ENCODE measurements at regions not wholly inside any gene's neighbourhood (a gene's known extent, or its start where the extent isn't known, plus 50 kb on each side); places are given as distances from the start of the nearest gene placed in this dataset.

- no peak for DNase-seq
- TF ChIP-seq CTCF (IDR thresholded peaks at IDR 0.05) (no peak), POLR2A (IDR thresholded peaks at IDR 0.05) (no peak)
- Histone ChIP-seq H3K9me3 (no peaks in the 10 kb centered on the region), H3K27me3 (no peaks in the 10 kb centered on the region), H3K4me3 (no peak overlapping the region), H3K36me3 (no peaks in the 10 kb centered on the region), H3K27ac (no peak overlapping the region), H3K4me1 (no peaks in the 10 kb centered on the region)
Measured at GRCh38 chr12:89983622-89984021, 275.0 kb upstream of the ATP2B1 start.

DNA sequence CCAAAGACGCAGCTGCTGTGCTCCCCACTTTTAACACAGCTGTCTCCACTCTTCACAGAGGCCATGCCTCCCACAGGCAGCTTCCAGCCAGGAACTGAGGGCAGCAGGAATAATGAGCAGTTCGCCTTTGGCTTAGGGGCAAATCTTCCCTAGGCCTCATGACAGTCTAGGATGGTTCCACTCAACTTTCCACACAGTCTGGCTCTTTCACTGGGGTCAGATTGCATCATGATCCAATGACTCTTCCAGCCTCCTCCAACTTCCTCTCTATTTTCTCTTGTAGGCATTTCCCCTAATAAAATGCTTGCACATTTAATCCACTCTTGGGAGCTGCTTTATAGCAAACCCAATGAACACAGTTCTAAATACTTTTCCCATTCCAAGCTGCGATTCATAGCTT is 271.6 kb upstream of the ATP2B1 start:
- Histone ChIP-seq H3K9me3 (no peaks in the 10 kb centered on the region), H3K36me3 (no peaks in the 10 kb centered on the region), H3K27me3 (no peaks in the 10 kb centered on the region), H3K4me3 (no peak overlapping the region), H3K4me1 (no peaks in the 10 kb centered on the region), H3K27ac (no peak overlapping the region)
- DNase-seq = no peak
- TF ChIP-seq CTCF (IDR thresholded peaks at IDR 0.05) = no peak
- no peak for TF ChIP-seq POLR2A (IDR thresholded peaks at IDR 0.05)

DNA sequence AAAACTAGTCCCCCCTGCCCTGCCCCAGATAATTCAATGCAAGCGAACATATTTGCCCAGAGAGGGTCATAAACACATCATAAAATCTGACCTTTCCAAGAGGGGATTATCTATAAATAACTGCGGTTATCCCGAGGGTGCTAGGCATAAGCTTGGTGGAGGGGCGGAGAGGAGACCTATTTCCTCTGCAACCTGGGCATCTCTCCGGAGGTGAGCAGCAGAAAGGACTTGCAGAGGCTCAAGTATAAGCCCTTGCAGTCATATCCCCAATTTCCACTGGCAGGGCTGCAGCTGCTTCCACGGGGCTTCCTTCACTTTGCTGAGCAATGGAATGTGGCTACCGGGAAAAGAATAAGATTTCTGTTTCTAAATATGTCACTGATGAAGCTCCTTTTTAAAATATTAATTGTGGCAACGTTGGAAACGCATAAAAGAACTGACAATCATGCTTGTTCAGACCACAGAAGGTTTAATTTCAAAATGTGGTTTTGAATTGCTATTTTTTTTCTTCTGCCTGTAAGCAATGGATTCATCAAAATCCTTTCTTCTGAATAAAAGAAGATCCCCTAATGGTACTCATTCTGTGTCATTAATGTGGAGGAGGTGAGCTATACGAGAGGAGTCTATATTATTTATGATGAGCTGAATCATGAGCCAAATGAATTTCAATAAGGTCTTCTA is 268.9 kb upstream of the ATP2B1 start:
- Histone ChIP-seq H3K4me1 (no peaks in the 10 kb centered on the region), H3K36me3 (no peaks in the 10 kb centered on the region), H3K9me3 (no peaks in the 10 kb centered on the region), H3K27ac (no peak overlapping the region), H3K27me3 (no peaks in the 10 kb centered on the region), H3K4me3 (no peak overlapping the region)
- TF ChIP-seq CTCF (IDR thresholded peaks at IDR 0.05) (no peak), POLR2A (IDR thresholded peaks at IDR 0.05) (no peak)
- no peak for DNase-seq

- DNase-seq = no peak
- Histone ChIP-seq H3K4me3 (no peak overlapping the region), H3K36me3 (no peaks in the 10 kb centered on the region), H3K27ac (no peak overlapping the region), H3K9me3 (no peaks in the 10 kb centered on the region), H3K27me3 (no peaks in the 10 kb centered on the region), H3K4me1 (no peaks in the 10 kb centered on the region)
- TF ChIP-seq CTCF (IDR thresholded peaks at IDR 0.05) = no peak
Measured at GRCh38 chr12:89976866-89977265, 268.2 kb upstream of the ATP2B1 start.

DNA sequence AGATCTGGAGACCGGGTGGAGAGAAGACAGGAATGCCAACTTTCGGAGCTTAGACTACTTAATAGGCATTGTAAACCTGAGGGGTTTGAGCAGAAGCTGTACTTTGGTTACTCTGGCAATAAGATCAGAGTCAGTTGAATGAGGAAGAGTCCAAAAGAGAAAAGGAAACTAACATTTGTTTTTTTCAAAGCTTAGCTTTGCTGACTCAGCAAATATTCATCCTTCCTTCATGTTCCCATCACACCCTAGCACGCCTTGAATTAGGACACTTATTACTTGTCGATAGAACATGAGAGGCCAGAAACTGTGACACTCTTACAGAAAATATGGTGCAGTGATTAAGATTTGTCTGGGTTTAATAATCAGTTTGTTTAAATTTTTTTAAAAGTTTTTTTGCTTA is 266.9 kb upstream of the ATP2B1 start:
- Histone ChIP-seq H3K27me3 (no peaks in the 10 kb centered on the region), H3K27ac (no peak overlapping the region), H3K36me3 (no peaks in the 10 kb centered on the region), H3K9me3 (no peaks in the 10 kb centered on the region), H3K4me1 (no peaks in the 10 kb centered on the region), H3K4me3 (no peak overlapping the region)
- no peak for DNase-seq
- TF ChIP-seq POLR2A (IDR thresholded peaks at IDR 0.05) (no peak), CTCF (IDR thresholded peaks at IDR 0.05) (no peak)

- H3K27ac ChIP-seq = no peak overlapping the region
- TF ChIP-seq POLR2A (IDR thresholded peaks at IDR 0.05) (no peak), CTCF (IDR thresholded peaks at IDR 0.05) (no peak)
- H3K27me3 ChIP-seq = no peaks in the 10 kb centered on the region
- H3K9me3 ChIP-seq = no peaks in the 10 kb centered on the region
- peaks cover 0 to 4% (median 0%) of the 10 kb centered on the region in 4 donors for H3K4me1 ChIP-seq
- no peak overlapping the region for H3K4me3 ChIP-seq
- no peak for DNase-seq
- H3K36me3 ChIP-seq = no peaks in the 10 kb centered on the region
Measured at GRCh38 chr12:89971880-89972279, 263.2 kb upstream of the ATP2B1 start.
